ENCODE measurements at regions not wholly inside any gene's neighbourhood (a gene's known extent, or its start where the extent isn't known, plus 50 kb on each side); places are given as distances from the start of the nearest gene placed in this dataset.

GRCh38 chr4:13763707-13764106, 136.2 kb upstream of the BOD1L1 start:
- no peak for DNase-seq
- H3K4me3 ChIP-seq (ENCODE audit: low read depth, low read length): no peak overlapping the region
- H3K27me3 Mint-ChIP-seq: no peaks in the 10 kb centered on the region
- no peaks in the 10 kb centered on the region for H3K27me3 ChIP-seq (ENCODE audit: control insufficient read depth, insufficient read depth, low read length)
- no peak overlapping the region for H3K27ac ChIP-seq (ENCODE audit: insufficient read depth, low read length, poor library complexity, severe bottlenecking)
- no peaks in the 10 kb centered on the region for H3K36me3 ChIP-seq (ENCODE audit: control insufficient read depth, insufficient read depth, low read length)
- H3K9me3 Mint-ChIP-seq: peaks cover 2 to 9% (median 6%) of the 10 kb centered on the region in 7 donors
- H3K4me3 Mint-ChIP-seq: no peak overlapping the region
- H3K9me3 ChIP-seq (ENCODE audit: control insufficient read depth in 2 of 2, low read length in 2 of 2): no peaks in the 10 kb centered on the region
- H3K36me3 Mint-ChIP-seq: no peaks in the 10 kb centered on the region
- H3K4me1 Mint-ChIP-seq: no peaks in the 10 kb centered on the region
- H3K27ac Mint-ChIP-seq: no peak overlapping the region
- no peaks in the 10 kb centered on the region for H3K4me1 ChIP-seq (ENCODE audit: control insufficient read depth, insufficient read depth, low read length, poor library complexity, severe bottlenecking)
- no peak for ATAC-seq (ENCODE audit: low read depth in 2 of 2)

- Mint-ChIP-seq H3K27ac (no peak overlapping the region), H3K4me3 (no peak overlapping the region), H3K4me1 (no peaks in the 10 kb centered on the region), H3K27me3 (no peaks in the 10 kb centered on the region), H3K9me3 (peaks cover 3 to 8% (median 4%) of the 10 kb centered on the region in 7 donors), H3K36me3 (no peaks in the 10 kb centered on the region)
- Histone ChIP-seq H3K4me1 (ENCODE audit: control insufficient read depth, insufficient read depth, low read length, poor library complexity, severe bottlenecking) (no peaks in the 10 kb centered on the region), H3K9me3 (ENCODE audit: control insufficient read depth in 2 of 2, low read length in 2 of 2) (no peaks in the 10 kb centered on the region), H3K36me3 (ENCODE audit: control insufficient read depth, insufficient read depth, low read length) (no peaks in the 10 kb centered on the region), H3K27ac (ENCODE audit: insufficient read depth, low read length, poor library complexity, severe bottlenecking) (no peak overlapping the region), H3K4me3 (ENCODE audit: low read depth, low read length) (no peak overlapping the region), H3K27me3 (ENCODE audit: control insufficient read depth, insufficient read depth, low read length) (no peaks in the 10 kb centered on the region)
- ATAC-seq (ENCODE audit: low read depth in 2 of 2) (no peak), DNase-seq (no peak)
These were observed 138.0 kb upstream of the BOD1L1 start for GRCh38 chr4:13765539-13765938.

- no peak overlapping the region for H3K27ac Mint-ChIP-seq
- DNase-seq: no peak
- no peaks in the 10 kb centered on the region for H3K36me3 ChIP-seq (ENCODE audit: control insufficient read depth, insufficient read depth, low read length)
These were observed 139.4 kb upstream of the BOD1L1 start for GRCh38 chr4:13766761-13767540.

GRCh38 chr4:13777341-13777740, 149.8 kb upstream of the BOD1L1 start:
- Mint-ChIP-seq H3K4me3 (no peak overlapping the region), H3K36me3 (no peaks in the 10 kb centered on the region), H3K27me3 (peaks cover 6% of the 10 kb centered on the region), H3K4me1 (no peaks in the 10 kb centered on the region), H3K9me3 (peaks cover 0 to 11% (median 4%) of the 10 kb centered on the region in 7 donors), H3K27ac (no peak overlapping the region)
- Histone ChIP-seq H3K36me3 (ENCODE audit: control insufficient read depth, insufficient read depth, low read length) (no peaks in the 10 kb centered on the region), H3K4me3 (ENCODE audit: low read depth, low read length) (no peak overlapping the region), H3K9me3 (ENCODE audit: control insufficient read depth in 2 of 2, low read length in 2 of 2) (peaks cover 0 to 1% of the 10 kb centered on the region in 2 experiments), H3K4me1 (ENCODE audit: control insufficient read depth, insufficient read depth, low read length, poor library complexity, severe bottlenecking) (no peaks in the 10 kb centered on the region), H3K27ac (ENCODE audit: insufficient read depth, low read length, poor library complexity, severe bottlenecking) (no peak overlapping the region), H3K27me3 (ENCODE audit: control insufficient read depth, insufficient read depth, low read length) (no peaks in the 10 kb centered on the region)
- DNase-seq (no peak), ATAC-seq (ENCODE audit: low read depth in 2 of 2) (no peak)

More at GRCh38 chr4:13766761-13767540, 139.4 kb upstream of the BOD1L1 start:
- Histone ChIP-seq H3K27ac (ENCODE audit: insufficient read depth, low read length, poor library complexity, severe bottlenecking) (no peak overlapping the region), H3K9me3 (ENCODE audit: control insufficient read depth in 2 of 2, low read length in 2 of 2) (no peaks in the 10 kb centered on the region), H3K27me3 (ENCODE audit: control insufficient read depth, insufficient read depth, low read length) (no peaks in the 10 kb centered on the region), H3K4me3 (ENCODE audit: low read depth, low read length) (no peak overlapping the region), H3K4me1 (ENCODE audit: control insufficient read depth, insufficient read depth, low read length, poor library complexity, severe bottlenecking) (no peaks in the 10 kb centered on the region)
- no peak for ATAC-seq (ENCODE audit: low read depth in 2 of 2)
- Mint-ChIP-seq H3K9me3 (peaks cover 3 to 12% (median 7%) of the 10 kb centered on the region in 7 donors), H3K4me1 (no peaks in the 10 kb centered on the region), H3K4me3 (no peak overlapping the region), H3K36me3 (no peaks in the 10 kb centered on the region), H3K27me3 (no peaks in the 10 kb centered on the region)

- no peak overlapping the region for H3K4me3 ChIP-seq (ENCODE audit: low read depth, low read length)
- Mint-ChIP-seq H3K27ac (no peak overlapping the region), H3K4me1 (no peaks in the 10 kb centered on the region), H3K36me3 (no peaks in the 10 kb centered on the region), H3K9me3 (peaks cover 0 to 11% (median 4%) of the 10 kb centered on the region in 7 donors), H3K27me3 (peaks cover 6% of the 10 kb centered on the region), H3K4me3 (no peak overlapping the region)
- DNase-seq (no peak), ATAC-seq (ENCODE audit: low read depth in 2 of 2) (no peak)
- H3K9me3 ChIP-seq (ENCODE audit: control insufficient read depth in 2 of 2, low read length in 2 of 2): peaks cover 0 to 1% of the 10 kb centered on the region in 2 experiments
- no peak overlapping the region for H3K27ac ChIP-seq (ENCODE audit: insufficient read depth, low read length, poor library complexity, severe bottlenecking)
- H3K27me3 ChIP-seq (ENCODE audit: control insufficient read depth, insufficient read depth, low read length): no peaks in the 10 kb centered on the region
- H3K4me1 ChIP-seq (ENCODE audit: control insufficient read depth, insufficient read depth, low read length, poor library complexity, severe bottlenecking): no peaks in the 10 kb centered on the region
- H3K36me3 ChIP-seq (ENCODE audit: control insufficient read depth, insufficient read depth, low read length): no peaks in the 10 kb centered on the region
These were observed 150.8 kb upstream of the BOD1L1 start for GRCh38 chr4:13778367-13778766.

- H3K27me3 Mint-ChIP-seq: peaks cover 4% of the 10 kb centered on the region
- Histone ChIP-seq H3K4me1 (ENCODE audit: control insufficient read depth, insufficient read depth, low read length, poor library complexity, severe bottlenecking) (no peaks in the 10 kb centered on the region), H3K27ac (ENCODE audit: insufficient read depth, low read length, poor library complexity, severe bottlenecking) (no peak overlapping the region), H3K4me3 (ENCODE audit: low read depth, low read length) (no peak overlapping the region), H3K9me3 (ENCODE audit: control insufficient read depth in 2 of 2, low read length in 2 of 2) (peaks cover 0 to 1% of the 10 kb centered on the region in 2 experiments), H3K36me3 (ENCODE audit: control insufficient read depth, insufficient read depth, low read length) (no peaks in the 10 kb centered on the region), H3K27me3 (ENCODE audit: control insufficient read depth, insufficient read depth, low read length) (no peaks in the 10 kb centered on the region)
- no peaks in the 10 kb centered on the region for H3K4me1 Mint-ChIP-seq
- ATAC-seq (ENCODE audit: low read depth in 2 of 2) (no peak), DNase-seq (no peak)
- no peak overlapping the region for H3K27ac Mint-ChIP-seq
- peaks cover 0 to 8% (median 1%) of the 10 kb centered on the region in 7 donors for H3K9me3 Mint-ChIP-seq
- no peaks in the 10 kb centered on the region for H3K36me3 Mint-ChIP-seq
- H3K4me3 Mint-ChIP-seq: no peak overlapping the region
These were observed 154.7 kb upstream of the BOD1L1 start for GRCh38 chr4:13782231-13782630.

GRCh38 chr4:13783800-13784411, 156.4 kb upstream of the BOD1L1 start:
- Histone ChIP-seq H3K36me3 (ENCODE audit: control insufficient read depth, insufficient read depth, low read length) (no peaks in the 10 kb centered on the region), H3K27ac (ENCODE audit: insufficient read depth, low read length, poor library complexity, severe bottlenecking) (no peak overlapping the region), H3K4me3 (ENCODE audit: low read depth, low read length) (no peak overlapping the region), H3K4me1 (ENCODE audit: control insufficient read depth, insufficient read depth, low read length, poor library complexity, severe bottlenecking) (no peaks in the 10 kb centered on the region), H3K9me3 (ENCODE audit: control insufficient read depth in 2 of 2, low read length in 2 of 2) (no peaks in the 10 kb centered on the region), H3K27me3 (ENCODE audit: control insufficient read depth, insufficient read depth, low read length) (no peaks in the 10 kb centered on the region)
- peaks cover 0 to 6% (median 1%) of the 10 kb centered on the region in 7 donors for H3K9me3 Mint-ChIP-seq
- H3K4me3 Mint-ChIP-seq: no peak overlapping the region
- H3K36me3 Mint-ChIP-seq: no peaks in the 10 kb centered on the region
- ATAC-seq (ENCODE audit: low read depth in 2 of 2) (no peak), DNase-seq (no peak)
- no peaks in the 10 kb centered on the region for H3K27me3 Mint-ChIP-seq
- H3K27ac Mint-ChIP-seq: no peak overlapping the region
- no peaks in the 10 kb centered on the region for H3K4me1 Mint-ChIP-seq

Measured in CD4-positive, CD25-positive, alpha-beta regulatory T cell (primary cell).